ENCODE measurements at regions not wholly inside any gene's neighbourhood (a gene's known extent, or its start where the extent isn't known, plus 50 kb on each side); places are given as distances from the start of the nearest gene placed in this dataset.
A peak's percentile ranks its signal among the peaks of the same experiment; 100 is the strongest.
"Not testable (repeated sequence)": the region's sequence is repeated elsewhere in the genome, so short reads cannot be mapped to it uniquely, and the experiment has no call there.

GRCh38 chr7:115356999-115357702, 435.3 kb downstream of the MDFIC start:
- no peak for DNase-seq (ENCODE audit: low read depth, low spot score)

DNA sequence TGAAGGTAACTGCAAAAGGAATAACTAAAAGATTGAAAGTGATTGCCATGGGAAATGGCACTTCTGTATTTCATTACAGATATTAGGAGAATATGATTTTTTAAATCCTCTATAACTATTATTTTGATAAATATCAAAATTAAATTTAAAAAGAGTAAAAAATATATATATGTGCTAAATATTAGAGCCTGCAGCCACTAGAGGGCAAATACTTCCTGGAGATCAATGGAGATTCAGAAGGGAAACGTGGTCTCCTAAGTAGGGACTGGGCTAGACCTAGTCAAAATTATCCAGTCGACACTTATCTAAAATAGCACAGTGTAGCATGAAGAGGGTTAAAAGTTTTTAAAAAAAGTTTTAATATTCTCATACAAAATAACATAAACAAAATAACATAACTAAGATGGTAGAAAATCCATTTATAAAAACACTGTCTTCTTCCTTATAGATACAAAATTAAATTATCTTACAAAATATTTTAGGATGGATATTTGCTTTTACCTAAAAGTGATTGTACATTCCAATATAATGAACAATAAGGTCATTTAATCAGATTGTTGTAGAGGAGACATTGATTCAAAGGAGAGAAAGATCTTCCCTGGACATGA, 434.3 kb downstream of the MDFIC start:
- DNase-seq (ENCODE audit: low read depth, low spot score): no peak

DNA sequence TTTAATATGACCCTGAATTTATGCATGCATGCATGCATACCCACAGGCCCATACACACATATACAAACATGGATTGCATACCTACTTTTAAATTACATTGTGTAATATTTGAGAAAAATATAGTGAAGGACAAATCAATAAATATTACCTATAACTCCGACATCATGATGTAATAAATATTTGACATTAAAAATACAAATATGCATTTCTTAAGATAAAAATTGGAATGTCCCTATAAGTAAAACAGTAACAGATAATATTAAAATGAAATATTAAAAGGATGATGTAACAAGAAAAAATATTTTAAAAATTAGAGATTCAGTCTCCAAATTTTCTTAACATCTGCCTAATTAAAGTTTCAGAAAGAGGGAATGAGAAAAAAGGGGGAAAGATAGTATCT, 433.0 kb downstream of the MDFIC start:
- DNase-seq (ENCODE audit: low read depth, low spot score): no peak

DNA sequence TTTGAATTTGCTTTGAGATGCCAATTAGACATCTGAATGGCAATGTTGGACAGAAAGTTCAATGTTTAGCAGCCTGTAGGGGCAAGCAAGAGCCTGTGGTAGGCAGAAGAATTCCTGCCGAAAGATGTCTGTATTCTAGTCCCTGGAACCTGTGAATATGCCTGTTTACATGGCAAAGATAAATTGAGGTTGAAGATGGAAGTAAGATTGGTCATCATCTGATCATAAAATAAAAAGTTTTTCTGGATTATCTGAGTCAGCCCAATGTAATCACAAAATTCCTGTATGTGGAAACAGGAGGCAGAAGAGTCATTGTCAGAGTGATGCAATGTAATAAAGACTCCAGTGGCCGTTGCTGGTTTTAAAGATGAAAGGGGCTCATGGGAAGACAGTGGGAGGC, 430.5 kb downstream of the MDFIC start:
- no peak for DNase-seq (ENCODE audit: low read depth, low spot score)

DNA sequence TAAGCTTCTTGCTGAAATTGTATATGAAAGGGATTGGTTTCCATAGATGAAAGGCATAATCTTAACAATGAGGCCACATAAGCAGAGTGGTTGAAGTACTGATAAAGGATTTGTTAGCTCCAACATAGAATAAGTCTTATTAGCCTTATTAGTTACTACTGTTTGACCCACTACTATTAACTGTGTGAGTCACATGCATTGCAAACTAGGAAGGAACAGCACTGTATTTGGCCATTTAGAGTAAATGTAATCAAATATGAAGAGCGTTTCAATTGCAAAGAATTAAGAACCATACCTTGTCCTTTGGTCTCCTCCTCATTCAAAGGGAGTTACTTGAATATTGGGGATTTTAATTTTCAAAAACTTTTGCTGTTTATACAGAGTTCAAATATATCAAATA, 428.9 kb downstream of the MDFIC start:
- DNase-seq (ENCODE audit: low read depth, low spot score): no peak

- no peak for DNase-seq (ENCODE audit: low read depth, low spot score)
Measured at GRCh38 chr7:115349635-115350034, 427.7 kb downstream of the MDFIC start.

DNA sequence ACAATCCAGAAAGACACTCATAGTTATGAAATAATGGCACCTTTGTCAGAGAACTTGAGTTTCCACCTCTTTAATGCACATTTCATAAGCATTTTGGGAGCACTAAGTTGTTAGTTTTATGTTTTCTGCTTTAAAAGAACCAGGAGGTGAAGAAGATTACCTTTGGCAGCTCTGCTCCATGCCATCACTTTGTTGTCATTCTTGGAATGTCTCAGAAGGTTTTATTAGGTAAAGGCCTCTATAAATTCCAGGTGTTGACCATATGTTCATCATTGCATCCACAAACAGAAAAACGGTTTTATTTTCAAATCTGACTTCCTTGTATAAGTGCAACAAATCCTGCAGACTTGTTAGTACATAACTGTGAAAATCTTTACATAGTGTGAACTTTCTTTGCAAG, 424.8 kb downstream of the MDFIC start:
- DNase-seq (ENCODE audit: low read depth, low spot score): no peak

DNA sequence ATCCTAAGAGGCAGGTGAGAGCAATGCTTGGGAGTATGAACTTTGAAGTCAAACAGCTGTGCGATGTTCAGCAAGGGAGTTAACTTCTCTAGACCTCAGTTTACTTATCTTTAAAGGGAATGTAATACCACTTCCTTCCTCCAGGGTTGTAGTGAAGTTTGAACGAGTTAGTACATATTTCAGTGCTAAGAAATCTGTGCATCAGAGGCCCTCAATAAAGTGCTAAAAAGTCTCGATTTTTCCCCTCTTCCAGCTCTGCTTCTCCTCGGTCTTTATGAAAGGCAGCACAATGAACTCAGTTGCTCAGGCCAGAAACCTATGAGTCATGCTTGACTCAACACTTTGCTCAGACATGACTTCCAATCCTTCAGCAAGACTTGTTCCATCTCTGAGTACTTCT, 418.9 kb downstream of the MDFIC start:
- no peak for DNase-seq (ENCODE audit: low read depth, low spot score)

- no peak for DNase-seq (ENCODE audit: low read depth, low spot score)
Measured at GRCh38 chr7:115338016-115338415, 416.1 kb downstream of the MDFIC start.

- DNase-seq (ENCODE audit: low read depth, low spot score): no peak
Measured at GRCh38 chr7:115332691-115333090, 410.8 kb downstream of the MDFIC start.

DNA sequence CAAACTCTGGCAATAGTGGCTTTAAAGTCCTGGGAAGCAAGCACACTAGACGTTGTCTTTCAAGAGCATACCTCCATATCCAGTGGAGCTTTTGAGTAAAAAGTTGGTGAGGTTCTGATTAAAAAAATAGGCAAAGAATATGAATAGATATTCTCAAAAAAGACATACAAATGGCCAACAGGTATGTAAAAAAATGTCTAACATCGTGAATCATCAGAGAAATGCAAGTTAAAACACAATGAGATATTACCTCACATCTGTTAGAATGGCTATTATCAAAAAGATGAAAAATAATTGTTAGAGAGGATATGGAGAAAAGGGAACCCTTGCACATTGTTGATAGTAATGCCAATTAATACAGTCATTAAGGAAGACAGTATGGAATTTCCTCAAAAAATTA, 407.1 kb downstream of the MDFIC start:
- DNase-seq (ENCODE audit: low read depth, low spot score): no peak

- DNase-seq (ENCODE audit: low read depth, low spot score): no peak
Measured at GRCh38 chr7:115328018-115328417, 406.1 kb downstream of the MDFIC start.

GRCh38 chr7:115327326-115327725, 405.4 kb downstream of the MDFIC start:
- DNase-seq (ENCODE audit: low read depth, low spot score): no peak

DNA sequence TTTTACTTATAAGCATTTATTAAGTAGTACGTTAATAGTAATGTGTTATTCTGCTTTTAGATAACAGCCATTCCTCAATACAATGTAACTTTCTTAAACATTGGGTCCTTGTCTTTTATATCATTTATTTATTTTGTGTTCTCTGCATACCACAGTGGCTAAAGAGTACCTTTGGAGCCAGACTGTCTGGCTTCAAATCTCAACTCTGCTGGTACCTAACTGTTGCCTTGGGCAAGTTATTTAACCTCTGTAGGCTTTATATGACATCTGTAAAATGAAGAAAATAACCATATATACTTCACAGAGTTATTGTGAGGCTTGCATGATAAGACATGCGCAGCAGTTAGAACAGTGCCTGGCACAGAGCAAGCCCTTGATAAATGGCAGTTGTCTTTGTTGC, 397.6 kb downstream of the MDFIC start:
- DNase-seq (ENCODE audit: low read depth, low spot score): no peak

DNA sequence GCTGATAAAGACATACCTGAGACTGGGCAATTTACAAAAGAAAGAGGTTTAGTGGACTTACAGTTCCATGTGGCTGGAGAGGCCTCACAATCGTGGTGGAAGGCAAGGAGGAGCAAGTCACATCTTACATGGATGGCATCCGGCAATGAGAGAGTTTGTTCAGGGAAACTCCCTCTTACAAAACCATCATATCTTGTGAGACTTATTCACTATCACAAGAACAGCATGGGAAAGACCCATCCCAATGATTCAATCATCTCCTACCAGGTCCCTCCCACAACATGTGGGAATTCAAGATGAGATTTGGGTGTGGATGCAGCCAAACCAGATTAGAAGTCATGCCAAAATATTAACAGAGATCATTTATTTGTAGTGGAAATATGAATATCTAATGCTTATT, 388.4 kb downstream of the MDFIC start:
- DNase-seq (ENCODE audit: low read depth, low spot score): not testable (repeated sequence)

- no peak for DNase-seq (ENCODE audit: low read depth, low spot score)
Measured at GRCh38 chr7:115306586-115306985, 384.7 kb downstream of the MDFIC start.

DNA sequence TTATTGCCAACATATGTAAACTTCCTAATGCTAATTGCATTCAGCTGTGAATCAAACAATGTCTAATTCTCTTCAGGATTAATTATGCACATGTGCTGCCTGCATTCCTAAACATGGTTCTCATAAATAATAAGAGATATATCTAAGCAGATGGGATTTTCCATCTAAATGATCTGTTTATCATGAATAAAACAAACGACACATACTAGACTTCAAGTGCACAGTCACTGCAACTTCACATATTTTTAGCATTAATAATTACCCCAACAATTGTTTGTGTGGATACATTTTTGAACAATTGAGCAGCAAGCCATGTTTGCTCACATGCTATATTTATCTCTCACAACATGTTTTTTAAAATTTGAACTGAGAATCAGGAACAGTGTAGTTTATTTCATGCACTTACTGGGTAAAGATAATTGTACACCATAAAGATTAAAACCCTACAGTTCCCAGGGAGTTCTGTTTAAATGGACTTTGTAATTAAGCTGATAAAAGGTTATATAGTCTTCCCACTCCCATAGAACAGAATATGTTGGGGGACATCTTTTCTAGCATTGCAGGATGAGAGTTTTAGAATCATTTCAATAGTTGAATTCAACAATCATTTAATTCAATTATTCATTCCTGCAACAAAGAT, 378.5 kb downstream of the MDFIC start:
- DNase-seq (ENCODE audit: low read depth, low spot score): no peak

DNA sequence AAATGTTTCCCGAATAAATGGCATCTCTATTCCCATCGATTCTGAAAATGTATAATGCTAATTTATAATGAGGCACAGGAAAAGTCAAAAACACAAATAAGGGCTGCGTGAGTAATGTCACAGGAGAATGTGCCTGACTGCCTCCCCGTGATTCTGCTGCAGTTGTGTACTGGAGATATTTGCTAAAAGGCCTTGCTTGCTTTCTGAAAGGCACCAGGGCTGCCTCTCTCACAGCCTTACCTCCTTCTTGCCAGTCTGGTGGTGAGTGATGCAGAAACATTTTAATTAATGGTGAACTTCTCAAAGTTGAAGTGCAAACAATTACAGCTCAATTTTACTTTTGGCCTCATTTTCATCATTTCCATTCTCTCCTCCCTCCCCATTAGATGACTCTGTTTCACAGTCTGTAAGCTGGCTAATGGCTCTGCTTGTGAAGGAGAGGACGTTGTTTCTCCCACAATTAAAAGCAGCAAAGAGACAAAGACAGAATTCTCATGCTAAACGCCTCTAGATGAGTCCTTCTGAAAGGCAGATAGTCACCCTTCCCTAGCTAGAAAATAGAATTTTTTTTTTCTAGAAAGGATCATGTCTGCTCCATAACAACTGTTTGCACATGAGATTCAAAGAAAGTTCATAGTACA, 377.6 kb downstream of the MDFIC start:
- peak; percentile 43 for DNase-seq (ENCODE audit: low read depth, low spot score)

GRCh38 chr7:115297656-115298055, 375.8 kb downstream of the MDFIC start:
- DNase-seq (ENCODE audit: low read depth, low spot score): no peak

DNA sequence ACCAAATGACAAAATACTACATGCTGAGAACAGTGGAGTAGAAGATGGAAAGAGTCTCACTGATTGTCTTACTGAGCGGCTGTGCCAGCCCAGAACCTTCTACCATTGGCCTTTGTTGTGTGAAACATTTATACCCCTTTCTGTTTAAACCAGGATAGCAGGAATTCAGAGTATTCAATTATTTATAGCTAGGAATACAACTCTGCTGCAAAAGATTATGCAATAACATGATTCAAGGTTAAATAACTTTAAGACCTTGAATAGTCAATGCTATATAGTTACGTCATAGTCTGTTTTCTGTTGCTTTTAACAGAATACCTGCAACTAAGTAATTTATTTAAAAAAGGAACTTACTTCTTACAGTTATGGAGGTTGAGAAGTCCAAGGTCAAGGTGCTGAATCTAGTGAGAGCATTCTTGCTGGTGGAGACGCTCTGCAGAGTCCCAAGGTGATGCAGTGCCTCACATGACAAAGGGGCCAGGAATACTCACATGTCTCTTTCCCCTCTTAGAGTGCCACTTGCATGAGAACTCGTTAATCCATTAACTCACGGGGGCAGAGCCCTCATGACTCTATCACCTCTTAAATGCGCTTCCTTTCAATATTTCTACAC, 371.8 kb downstream of the MDFIC start:
- no peak for DNase-seq (ENCODE audit: low read depth, low spot score)

DNA sequence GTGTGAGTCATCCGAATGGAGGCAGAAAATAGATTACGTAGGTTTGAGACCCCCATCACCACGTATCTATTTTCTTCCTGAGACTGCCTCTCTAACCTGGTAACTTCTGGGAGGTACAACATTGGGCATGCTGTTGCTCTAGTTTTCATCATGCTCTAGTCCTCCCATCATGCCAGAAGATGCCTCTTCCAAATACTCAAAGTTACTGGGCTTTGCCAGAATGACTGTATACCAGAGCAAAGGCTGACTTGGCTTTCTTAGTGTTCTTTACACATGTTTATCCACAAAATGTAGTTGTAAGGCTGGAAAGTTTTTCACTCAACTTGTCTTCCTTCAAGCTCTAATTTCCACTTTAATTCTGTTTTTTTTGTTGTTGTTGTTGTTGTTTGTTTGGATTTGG, 370.5 kb downstream of the MDFIC start:
- DNase-seq (ENCODE audit: low read depth, low spot score): no peak

DNA sequence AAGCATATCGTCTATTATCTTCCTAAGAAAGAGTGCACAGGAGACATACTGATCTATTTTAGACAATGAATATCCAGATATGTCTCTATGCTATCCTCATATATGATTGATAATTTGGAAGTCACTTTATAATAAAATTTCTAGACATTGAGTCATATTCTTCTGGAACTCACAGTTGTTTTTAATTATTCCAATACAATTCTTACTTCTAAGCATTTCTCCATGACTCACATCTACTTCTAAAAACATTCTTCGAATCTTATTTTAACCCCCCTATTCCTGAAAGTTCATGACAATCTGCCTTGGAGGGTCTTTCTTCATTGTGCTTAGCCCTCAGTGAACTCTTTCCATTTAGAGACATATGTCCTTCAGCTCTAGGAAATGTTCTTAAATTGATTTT, 368.1 kb downstream of the MDFIC start:
- no peak for DNase-seq (ENCODE audit: low read depth, low spot score)
